ENCODE measurements at regions not wholly inside any gene's neighbourhood (a gene's known extent, or its start where the extent isn't known, plus 50 kb on each side); places are given as distances from the start of the nearest gene placed in this dataset.

- no peak for DNase-seq (ENCODE audit: low read depth)
- in situ Hi-C loops (cut with HindIII; ENCODE audit: low sequenced_read_pairs): no loop called here
- TF ChIP-seq CTCF (IDR thresholded peaks at IDR 0.05; ENCODE audit: low read depth, low read length, missing control alignments): no peak
- H3K4me3 ChIP-seq (ENCODE audit: low read depth, low read length): no peak overlapping the region
These were observed 549.0 kb upstream of the NUDT12 start for GRCh38 chr5:104111632-104112031.

GRCh38 chr5:104096451-104096850 lies 533.9 kb upstream of the NUDT12 start:
- in situ Hi-C loops (cut with HindIII; ENCODE audit: low sequenced_read_pairs): no loop called here
- no peak overlapping the region for H3K4me3 ChIP-seq (ENCODE audit: low read depth, low read length)
- DNase-seq (ENCODE audit: low read depth): no peak
- TF ChIP-seq CTCF (IDR thresholded peaks at IDR 0.05; ENCODE audit: low read depth, low read length, missing control alignments): no peak

GRCh38 chr5:104095527-104095926 lies 532.9 kb upstream of the NUDT12 start:
- DNase-seq (ENCODE audit: low read depth): no peak
- in situ Hi-C loops (cut with HindIII; ENCODE audit: low sequenced_read_pairs): no loop called here
- no peak overlapping the region for H3K4me3 ChIP-seq (ENCODE audit: low read depth, low read length)
- TF ChIP-seq CTCF (IDR thresholded peaks at IDR 0.05; ENCODE audit: low read depth, low read length, missing control alignments): no peak

GRCh38 chr5:104088876-104089778 lies 526.5 kb upstream of the NUDT12 start:
- peak; percentile 24 for DNase-seq (ENCODE audit: low read depth)
- in situ Hi-C loops (cut with HindIII; ENCODE audit: low sequenced_read_pairs): no loop called here
- H3K4me3 ChIP-seq (ENCODE audit: low read depth, low read length): no peak overlapping the region
- no peak for TF ChIP-seq CTCF (IDR thresholded peaks at IDR 0.05; ENCODE audit: low read depth, low read length, missing control alignments)

- in situ Hi-C loops (cut with HindIII; ENCODE audit: low sequenced_read_pairs): no loop called here
- DNase-seq (ENCODE audit: low read depth): no peak
- H3K4me3 ChIP-seq (ENCODE audit: low read depth, low read length): no peak overlapping the region
- TF ChIP-seq CTCF (IDR thresholded peaks at IDR 0.05; ENCODE audit: low read depth, low read length, missing control alignments): no peak
These were observed 522.3 kb upstream of the NUDT12 start for GRCh38 chr5:104084896-104085295.

GRCh38 chr5:104082754-104083153 lies 520.2 kb upstream of the NUDT12 start:
- H3K4me3 ChIP-seq (ENCODE audit: low read depth, low read length): no peak overlapping the region
- in situ Hi-C loops (cut with HindIII; ENCODE audit: low sequenced_read_pairs): no loop called here
- no peak for TF ChIP-seq CTCF (IDR thresholded peaks at IDR 0.05; ENCODE audit: low read depth, low read length, missing control alignments)
- no peak for DNase-seq (ENCODE audit: low read depth)
